ENCODE measurements at regions not wholly inside any gene's neighbourhood (a gene's known extent, or its start where the extent isn't known, plus 50 kb on each side); places are given as distances from the start of the nearest gene placed in this dataset.

GRCh38 chr5:74420220-74420619, 220.3 kb downstream of the ENC1 start:
- no peak for TF ChIP-seq POLR2A (IDR thresholded peaks at IDR 0.05)
- no peak for TF ChIP-seq CTCF (IDR thresholded peaks at IDR 0.05)
- TF ChIP-seq EP300 (IDR thresholded peaks at IDR 0.05): no peak
- TF ChIP-seq POLR2AphosphoS5 (IDR thresholded peaks at IDR 0.05): no peak
- no peak overlapping the region for H3K4me3 ChIP-seq
- DNase-seq (ENCODE audit: low spot score in 2 of 2): no peak
- H3K27me3 ChIP-seq: no peaks in the 10 kb centered on the region
- H3K9me3 ChIP-seq: no peaks in the 10 kb centered on the region
- no peaks in the 10 kb centered on the region for H3K36me3 ChIP-seq
- 75% methylated on average over 3 of the region's 3 CpGs for WGBS
- no peaks in the 10 kb centered on the region for H3K4me1 ChIP-seq
- H3K27ac ChIP-seq: no peak overlapping the region

GRCh38 chr5:74419468-74419867, 221.1 kb downstream of the ENC1 start:
- no peak for TF ChIP-seq POLR2AphosphoS5 (IDR thresholded peaks at IDR 0.05)
- no peak for TF ChIP-seq POLR2A (IDR thresholded peaks at IDR 0.05)
- TF ChIP-seq EP300 (IDR thresholded peaks at IDR 0.05): no peak
- no peak for TF ChIP-seq CTCF (IDR thresholded peaks at IDR 0.05)
- Histone ChIP-seq H3K27me3 (no peaks in the 10 kb centered on the region), H3K9me3 (no peaks in the 10 kb centered on the region), H3K36me3 (no peaks in the 10 kb centered on the region), H3K4me3 (no peak overlapping the region), H3K27ac (no peak overlapping the region), H3K4me1 (no peaks in the 10 kb centered on the region)
- WGBS: 87% methylated on average over 4 of the region's 4 CpGs
- DNase-seq (ENCODE audit: low spot score in 2 of 2): no peak

GRCh38 chr5:74418709-74419108, 221.8 kb downstream of the ENC1 start:
- 96% methylated on average over 2 of the region's 2 CpGs for WGBS
- Histone ChIP-seq H3K4me3 (no peak overlapping the region), H3K27ac (no peak overlapping the region), H3K27me3 (no peaks in the 10 kb centered on the region), H3K4me1 (no peaks in the 10 kb centered on the region), H3K36me3 (no peaks in the 10 kb centered on the region), H3K9me3 (no peaks in the 10 kb centered on the region)
- DNase-seq (ENCODE audit: low spot score in 2 of 2): no peak
- TF ChIP-seq EP300 (IDR thresholded peaks at IDR 0.05) (no peak), POLR2AphosphoS5 (IDR thresholded peaks at IDR 0.05) (no peak), POLR2A (IDR thresholded peaks at IDR 0.05) (no peak), CTCF (IDR thresholded peaks at IDR 0.05) (no peak)

- WGBS: 91% methylated on average over 1 of the region's 1 CpG
- TF ChIP-seq CTCF (IDR thresholded peaks at IDR 0.05) (no peak), POLR2A (IDR thresholded peaks at IDR 0.05) (no peak), POLR2AphosphoS5 (IDR thresholded peaks at IDR 0.05) (no peak), EP300 (IDR thresholded peaks at IDR 0.05) (no peak)
- Histone ChIP-seq H3K4me3 (no peak overlapping the region), H3K27me3 (no peaks in the 10 kb centered on the region), H3K27ac (no peak overlapping the region), H3K36me3 (no peaks in the 10 kb centered on the region), H3K4me1 (no peaks in the 10 kb centered on the region), H3K9me3 (no peaks in the 10 kb centered on the region)
- no peak for DNase-seq (ENCODE audit: low spot score in 2 of 2)
Measured at GRCh38 chr5:74418261-74418660, 222.3 kb downstream of the ENC1 start.

GRCh38 chr5:74415695-74416102, 224.8 kb downstream of the ENC1 start:
- 74% methylated on average over 7 of the region's 7 CpGs for WGBS
- Histone ChIP-seq H3K4me1 (no peaks in the 10 kb centered on the region), H3K9me3 (no peaks in the 10 kb centered on the region), H3K27me3 (no peaks in the 10 kb centered on the region), H3K36me3 (no peaks in the 10 kb centered on the region), H3K27ac (no peak overlapping the region), H3K4me3 (no peak overlapping the region)
- TF ChIP-seq EP300 (IDR thresholded peaks at IDR 0.05) (no peak), CTCF (IDR thresholded peaks at IDR 0.05) (no peak), POLR2A (IDR thresholded peaks at IDR 0.05) (no peak), POLR2AphosphoS5 (IDR thresholded peaks at IDR 0.05) (no peak)
- DNase-seq (ENCODE audit: low spot score in 2 of 2): no peak
